ENCODE measurements at regions not wholly inside any gene's neighbourhood (a gene's known extent, or its start where the extent isn't known, plus 50 kb on each side); places are given as distances from the start of the nearest gene placed in this dataset.

DNA sequence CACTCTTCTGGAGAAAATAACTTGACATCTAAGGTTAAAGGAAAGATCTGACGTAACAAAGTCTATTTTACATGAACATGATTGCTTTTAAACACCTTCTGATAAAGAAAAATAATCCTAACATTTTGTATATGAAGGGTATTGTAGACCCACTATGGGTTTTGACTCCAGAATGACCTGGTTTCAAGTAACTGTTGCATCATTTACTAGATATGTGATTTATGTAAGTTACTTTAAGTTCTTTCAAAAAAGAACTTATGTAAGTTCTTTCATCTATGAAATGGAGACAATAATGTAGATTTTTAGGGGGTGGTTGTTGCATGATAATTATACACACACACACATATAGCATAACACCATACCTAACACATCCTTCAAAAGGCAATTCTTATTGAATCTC lies 147.6 kb upstream of the MIR17HG start:
- no peak for DNase-seq

DNA sequence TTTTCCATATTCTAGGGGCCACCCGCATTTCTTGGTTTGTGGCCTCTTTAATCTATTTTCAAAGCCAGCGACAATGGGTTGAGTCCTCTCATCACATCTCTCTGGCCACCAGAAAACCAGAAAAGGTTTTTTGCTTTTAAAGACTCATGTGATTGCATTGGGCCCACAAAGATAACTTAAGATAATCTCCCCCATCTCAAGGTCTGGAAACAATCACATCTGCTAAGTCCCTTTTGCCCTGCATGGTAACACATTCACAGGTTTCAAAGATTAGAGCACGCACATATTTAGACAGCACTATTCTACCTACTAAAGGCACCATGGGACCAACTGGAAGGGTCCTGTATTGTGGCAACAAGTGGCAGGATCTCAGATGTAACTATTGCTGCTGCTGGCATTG lies 147.0 kb upstream of the MIR17HG start:
- DNase-seq: no peak

DNA sequence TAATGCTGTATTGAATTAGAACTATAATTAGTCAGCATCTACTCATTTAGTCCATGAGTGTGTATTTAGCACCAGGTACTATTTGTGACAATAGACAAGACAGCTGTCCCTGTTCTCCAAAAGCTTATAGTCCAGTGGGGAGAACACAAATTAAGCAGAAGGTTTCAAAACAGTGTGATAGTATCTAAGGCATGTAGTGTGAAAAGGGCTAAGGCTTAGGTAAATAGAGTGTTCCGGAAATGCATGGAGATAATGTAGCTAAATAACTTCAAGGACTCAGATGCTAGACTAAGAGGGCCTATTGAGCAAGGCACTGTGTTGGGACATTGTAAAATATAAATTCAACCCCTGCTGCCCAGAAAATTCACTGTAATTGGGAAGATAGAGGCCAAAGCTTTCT lies 144.1 kb upstream of the MIR17HG start:
- DNase-seq: no peak

DNA sequence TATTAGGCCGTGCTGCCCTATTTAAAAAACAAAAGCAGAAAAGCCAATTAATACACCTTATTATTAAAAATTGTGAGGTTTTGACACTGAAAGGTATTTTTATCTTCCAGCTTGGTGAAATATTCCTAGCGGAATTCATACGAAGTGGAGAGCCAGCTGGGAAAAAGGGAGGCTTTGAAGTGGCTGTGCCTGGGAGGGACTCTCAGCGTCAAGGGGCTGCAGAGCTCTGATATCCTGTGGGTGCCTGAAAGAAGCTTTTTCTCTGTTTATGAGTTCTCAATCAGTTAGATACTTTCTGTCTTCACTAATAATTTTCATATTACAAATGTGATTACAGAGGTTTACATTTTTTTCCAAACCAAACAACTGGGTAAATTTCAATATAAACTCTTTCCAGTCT lies 140.2 kb upstream of the MIR17HG start:
- no peak for DNase-seq

DNA sequence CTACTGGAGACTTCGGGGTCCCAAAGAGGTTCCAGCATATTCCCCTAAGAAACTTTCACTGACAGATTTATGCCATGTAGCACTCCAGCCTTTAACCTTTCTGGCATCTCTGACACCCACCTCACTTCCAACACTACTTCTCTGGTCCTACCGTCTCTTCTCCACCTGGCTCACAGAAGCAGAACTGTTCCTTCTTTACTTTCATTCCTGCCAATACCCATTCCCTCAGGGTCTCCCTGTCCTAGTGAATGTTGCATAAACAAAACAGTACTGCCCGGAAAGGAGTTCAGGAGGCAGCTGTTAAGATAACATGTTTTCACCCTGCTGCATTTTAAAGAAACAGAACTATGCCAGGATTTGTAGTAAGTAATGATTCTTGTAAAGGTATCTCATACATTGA lies 136.0 kb upstream of the MIR17HG start:
- no peak for DNase-seq

DNA sequence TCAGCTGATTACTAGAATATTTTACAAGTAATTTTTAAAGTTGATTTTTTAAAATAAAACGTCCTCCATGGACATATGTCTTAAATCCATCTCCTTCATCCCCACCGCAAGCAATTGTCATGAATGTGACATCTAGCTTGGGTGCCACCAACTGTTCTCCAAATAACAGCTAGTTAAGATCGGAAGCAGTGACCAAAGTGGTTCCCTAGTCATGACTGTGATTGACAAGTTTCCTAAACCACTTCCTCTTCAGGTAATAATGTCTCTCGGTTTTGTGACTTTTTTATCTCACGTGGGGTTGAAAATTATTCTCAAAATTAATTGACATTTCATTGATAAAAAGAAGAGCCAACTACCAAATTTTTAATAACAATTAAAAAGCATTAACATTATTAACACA lies 135.3 kb upstream of the MIR17HG start:
- no peak for DNase-seq

DNA sequence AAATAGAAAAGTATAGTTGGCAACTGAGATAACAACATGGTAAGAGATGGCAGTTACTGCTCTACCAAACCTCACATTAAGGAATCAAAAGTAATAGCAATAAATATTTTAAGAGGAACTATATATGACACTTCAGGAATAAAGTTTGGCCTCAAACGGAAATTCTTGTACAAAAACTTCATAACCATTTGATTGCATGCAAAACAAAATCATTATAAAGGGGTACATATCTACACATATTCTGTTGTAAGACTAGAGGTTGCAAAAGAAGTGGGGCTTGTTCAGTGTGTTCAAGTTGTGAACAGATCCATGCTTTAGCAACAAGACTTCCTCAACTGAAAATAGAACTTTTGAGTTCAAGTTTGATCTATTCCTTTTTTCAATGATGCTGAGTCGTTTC lies 133.5 kb upstream of the MIR17HG start:
- no peak for DNase-seq

DNA sequence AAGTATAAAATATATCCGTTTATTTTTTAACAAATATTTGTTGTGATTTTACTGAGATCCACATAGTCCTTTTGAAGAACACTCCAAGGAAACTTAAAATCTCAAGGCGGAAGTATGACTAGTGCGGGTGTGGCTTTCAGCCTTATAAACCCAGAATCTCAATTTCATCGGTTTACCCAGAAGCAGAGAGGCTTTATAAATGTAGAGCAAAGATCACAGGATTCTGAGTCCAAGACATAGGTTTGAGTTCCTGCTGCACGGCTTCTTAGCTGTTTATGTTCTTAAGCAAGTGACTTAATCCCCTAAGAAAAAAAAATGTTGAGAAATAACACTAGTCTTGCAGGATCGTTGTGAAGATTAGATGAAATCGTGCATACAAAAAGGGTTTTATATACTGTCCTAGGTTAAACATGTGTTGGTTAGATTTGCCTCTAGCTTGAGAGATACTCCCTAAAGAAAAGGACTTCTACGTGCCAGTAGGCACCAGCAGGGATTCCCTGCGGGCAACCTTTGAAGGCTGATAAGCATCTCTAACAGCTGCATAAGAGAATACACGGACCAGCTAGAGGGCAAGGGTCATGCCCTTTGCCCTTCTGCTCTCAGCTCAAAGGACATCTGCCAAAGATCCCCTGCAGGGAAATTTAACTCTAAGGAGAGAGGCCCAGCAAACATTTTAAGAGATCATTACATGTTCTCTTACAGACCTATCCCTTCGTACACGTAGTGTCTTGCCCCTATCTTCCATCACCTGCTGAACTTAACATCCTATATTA lies 130.4 kb upstream of the MIR17HG start:
- DNase-seq: no peak

DNA sequence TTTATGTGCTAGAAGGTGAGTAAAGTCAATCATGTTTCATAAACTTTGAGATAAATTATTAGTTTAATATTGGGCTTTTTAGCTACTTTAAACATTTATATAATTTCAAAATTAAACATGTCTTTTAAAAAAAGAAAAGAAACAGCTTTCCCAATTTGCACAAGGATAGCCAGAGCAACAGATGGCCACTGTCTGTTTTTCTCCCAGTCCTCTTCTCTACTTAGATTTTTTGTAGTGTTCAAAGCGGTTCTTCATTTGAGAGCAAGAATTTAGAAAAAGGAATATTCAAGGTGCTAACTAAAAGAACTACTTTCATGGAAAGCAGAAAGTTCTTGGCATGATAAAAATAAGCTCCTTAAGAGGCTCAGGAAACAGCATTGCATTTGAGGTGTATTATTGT lies 128.3 kb upstream of the MIR17HG start:
- DNase-seq: no peak

DNA sequence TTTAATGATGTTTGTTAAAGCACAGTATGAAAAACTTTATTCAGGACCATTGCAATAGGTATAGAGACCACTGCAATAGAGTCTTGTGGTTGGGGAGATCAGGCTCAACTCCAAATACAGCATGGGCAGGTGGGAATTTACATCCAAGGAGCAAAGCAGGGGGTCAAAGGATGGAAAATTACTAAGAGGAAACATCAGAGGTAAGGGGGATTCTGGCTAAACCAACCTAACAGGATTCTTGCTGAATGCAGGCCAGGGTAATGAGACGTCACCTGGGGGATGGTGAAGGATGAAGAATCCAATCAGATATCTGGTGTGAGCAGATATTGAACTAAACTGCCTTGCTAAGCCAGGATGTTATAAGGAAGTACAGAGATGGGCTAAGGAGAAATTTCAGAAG lies 126.6 kb upstream of the MIR17HG start:
- DNase-seq: no peak

DNA sequence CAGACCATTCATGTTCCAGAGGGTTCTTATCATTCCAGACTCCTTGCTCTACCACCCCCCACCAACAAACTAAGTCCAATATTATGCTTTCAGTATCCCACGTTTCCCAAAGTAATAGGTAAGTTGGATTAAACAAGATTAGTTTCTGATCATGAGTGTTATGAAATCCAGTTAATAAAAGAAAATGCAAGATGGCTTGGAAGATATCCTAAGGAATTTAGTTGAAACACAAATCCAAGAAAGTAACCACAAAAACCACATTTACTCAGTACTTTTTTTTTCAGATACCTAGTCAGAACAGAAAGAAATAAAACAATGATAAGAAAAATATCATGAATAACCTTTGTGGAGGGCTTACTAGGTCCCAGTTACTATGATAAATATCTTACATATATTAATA lies 119.4 kb upstream of the MIR17HG start:
- no peak for DNase-seq

DNA sequence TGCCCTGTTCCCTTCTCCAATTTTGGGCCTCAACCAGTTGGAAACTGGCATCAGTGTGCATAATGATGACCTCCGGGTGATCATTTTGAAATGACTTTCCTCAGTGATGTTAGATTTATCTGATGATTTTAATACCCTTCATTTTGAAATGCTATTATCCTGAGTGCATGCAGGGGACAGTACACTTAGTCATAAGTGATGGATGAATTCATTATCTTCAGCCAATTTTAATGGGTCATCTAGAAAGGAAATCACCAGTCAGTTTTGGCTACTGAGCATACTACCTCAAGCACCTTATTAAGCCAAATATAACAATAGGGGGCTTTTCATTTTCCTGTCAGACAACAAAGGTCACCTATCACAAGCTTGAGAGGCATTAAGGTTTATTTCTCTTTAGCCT lies 118.5 kb upstream of the MIR17HG start:
- no peak for DNase-seq

DNA sequence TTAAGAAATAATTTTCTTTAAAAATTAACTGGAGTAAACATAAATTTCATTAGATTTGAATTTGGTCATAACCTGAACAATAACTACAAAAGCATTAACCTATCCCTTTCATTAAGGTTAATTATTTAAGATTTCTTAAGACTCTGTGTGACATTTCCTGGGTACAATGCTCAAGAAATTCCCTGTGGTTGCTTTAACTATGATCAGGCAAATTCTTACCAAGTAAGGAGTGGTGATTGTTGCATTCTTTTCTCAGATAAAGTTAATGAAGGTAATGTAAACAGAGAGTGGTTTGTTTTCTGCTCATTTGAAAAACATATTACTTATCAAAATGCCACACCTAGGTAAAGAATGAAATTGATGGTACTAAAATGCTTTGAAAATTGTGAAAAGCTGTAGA lies 114.8 kb upstream of the MIR17HG start:
- DNase-seq: no peak

DNA sequence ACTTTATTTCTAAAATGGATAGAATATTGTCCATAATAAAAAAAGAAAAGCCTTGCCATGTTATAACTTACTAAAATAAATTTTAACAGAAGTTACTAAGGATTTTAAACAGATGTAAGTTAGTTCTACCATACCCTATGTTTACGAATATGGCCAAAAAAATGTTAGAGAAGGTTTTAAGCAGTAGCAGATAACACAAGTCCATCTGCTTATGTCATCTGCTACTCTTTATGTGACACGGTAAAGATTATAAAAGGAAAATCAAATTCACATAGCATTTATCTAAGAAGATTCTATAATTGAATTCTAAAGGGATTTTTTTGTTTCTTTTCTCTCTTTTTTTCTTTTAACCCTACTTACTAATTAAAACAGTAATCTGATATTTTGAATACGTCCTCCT lies 114.2 kb upstream of the MIR17HG start:
- DNase-seq: no peak

DNA sequence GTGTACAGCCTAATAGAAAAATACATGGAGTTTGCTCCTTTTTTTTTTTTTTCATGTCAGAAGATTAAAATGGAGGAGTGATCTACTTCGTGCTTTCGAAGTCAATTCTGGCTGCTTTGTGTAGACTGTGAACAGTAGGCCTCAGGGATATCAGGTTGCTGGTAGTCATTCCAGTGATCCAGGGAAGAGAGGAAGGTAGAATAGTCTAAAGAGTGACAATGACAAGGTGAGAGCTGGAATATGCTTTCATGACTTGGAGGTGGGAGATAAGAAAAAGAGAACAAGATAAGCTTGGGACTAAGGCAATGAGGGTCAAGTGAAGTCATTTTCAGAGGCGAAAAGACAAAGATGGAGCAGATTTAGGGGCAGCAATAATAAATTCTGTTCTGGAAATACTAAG lies 111.3 kb upstream of the MIR17HG start:
- no peak for DNase-seq

DNA sequence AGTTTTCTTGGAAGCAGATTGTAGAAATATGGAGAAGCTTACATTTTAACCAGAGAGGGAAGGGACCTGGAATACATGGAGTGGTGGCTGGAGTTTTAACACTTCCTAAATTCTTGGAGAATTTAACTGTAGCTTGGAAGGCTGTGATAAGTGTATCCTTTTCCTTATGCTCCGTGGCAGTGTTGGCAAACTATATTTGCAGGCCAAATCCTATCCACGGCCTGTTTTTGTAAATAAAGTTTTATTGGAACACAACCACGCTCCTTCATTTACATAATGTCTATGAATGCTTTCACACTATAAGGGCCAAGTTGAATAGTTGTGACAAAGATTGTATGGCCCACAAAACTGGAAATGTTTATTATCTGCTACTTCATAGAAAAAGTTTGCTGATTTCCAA lies 110.6 kb upstream of the MIR17HG start:
- DNase-seq: no peak

DNA sequence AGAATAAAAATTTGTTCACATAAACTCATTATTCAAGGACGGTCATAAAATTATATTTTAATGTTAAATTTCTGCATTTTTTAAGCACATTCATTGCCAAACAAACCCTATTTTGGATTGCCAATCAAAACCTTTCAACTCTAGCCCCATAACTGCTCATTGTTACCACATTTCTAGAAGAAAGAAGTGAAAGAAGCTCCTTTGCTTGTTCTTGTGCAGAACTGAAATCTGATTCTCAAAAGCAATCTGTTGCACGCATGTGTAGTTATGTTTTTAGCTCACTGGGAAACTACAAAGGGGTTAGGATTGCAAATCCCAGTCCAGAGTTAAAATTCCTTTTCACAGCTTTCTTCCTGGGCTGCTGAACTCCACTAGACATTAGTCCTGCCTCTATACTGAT lies 109.5 kb upstream of the MIR17HG start:
- no peak for DNase-seq

DNA sequence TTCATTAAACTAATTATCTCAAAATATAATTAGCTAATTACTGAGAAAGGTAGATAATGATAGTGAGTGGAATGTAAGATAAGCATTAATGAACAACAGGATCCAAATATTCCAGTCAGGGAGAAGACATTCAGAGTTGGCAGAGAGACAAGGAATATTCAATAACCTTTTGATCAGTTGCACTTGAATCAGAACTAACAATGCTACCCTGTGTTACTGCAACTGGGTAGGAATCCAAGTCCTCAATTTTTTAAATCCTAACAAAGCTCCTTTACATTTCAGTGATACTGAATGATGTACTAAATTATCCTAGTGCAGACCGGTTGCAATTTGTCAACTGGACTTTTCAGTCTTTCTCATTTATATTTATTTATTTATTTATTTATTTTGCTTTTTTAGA lies 107.1 kb upstream of the MIR17HG start:
- DNase-seq: no peak

DNA sequence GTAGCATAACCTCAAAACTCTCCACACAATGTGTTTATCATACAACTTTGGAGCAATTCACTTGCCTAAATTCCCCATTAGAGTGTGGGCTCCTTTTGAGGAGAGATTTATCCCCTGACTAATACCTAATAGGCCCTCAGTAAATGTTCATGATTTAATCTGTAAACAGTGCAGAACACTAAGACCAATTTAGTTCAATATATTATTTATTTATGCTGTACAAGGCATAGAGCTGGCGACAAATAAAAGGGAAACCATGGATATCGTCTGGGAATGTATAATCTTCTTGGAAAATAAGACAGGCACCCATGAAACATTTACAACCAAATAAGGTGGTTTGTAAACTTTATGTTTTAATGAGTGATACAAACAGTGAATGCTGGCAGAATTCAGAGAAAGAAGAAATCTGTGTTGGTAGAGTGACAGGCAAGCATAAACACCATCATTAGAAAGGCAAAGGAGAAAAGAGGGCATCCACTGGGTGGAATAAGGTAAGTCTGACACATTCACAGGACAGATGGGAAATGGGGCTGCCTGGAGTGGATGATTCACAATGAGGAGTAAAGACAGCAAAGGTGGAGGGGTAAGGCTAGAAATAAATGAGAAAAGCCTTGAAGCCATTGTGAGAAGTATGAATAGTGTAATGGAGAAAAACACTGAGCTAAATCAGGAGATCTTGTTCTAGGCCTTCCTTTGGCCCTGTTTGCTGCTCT lies 106.1 kb upstream of the MIR17HG start:
- no peak for DNase-seq

DNA sequence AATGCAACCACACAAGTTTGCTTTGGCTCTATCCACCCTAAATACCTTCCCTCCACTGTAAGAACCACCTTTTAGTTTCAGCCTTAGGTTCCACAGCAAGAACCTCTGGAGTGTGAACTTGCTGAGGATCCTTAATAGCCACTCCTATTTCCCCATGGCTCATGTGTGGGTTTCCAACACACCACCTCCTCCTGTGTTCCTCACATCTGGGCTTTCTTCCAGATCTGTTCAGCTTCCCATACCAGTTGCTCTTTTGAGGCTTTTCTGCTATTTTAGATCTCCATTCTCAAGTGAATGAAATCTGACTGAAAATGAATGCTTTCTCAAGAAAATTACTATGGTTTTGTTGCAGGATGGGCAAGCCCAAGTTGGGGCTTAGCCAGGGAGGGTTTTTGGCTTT lies 104.8 kb upstream of the MIR17HG start:
- DNase-seq: no peak

DNA sequence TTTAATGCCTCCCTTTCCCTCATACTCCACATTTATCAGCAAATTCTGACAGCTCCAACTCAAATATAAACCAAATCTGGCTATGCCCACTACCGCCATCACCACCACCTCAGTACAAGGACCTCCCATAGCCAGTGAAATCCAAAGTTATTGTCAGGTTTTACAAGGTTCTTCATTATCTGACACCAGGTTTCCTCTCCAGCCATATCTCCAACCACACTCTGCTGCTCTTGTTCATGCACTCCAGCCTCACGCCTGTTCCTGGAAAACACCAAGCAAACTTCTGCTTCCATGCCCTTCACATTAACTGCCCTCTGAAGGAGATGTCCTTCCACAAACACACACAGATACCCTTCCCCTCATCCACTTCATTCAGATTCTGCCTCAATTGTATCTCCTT lies 102.2 kb upstream of the MIR17HG start:
- no peak for DNase-seq

DNA sequence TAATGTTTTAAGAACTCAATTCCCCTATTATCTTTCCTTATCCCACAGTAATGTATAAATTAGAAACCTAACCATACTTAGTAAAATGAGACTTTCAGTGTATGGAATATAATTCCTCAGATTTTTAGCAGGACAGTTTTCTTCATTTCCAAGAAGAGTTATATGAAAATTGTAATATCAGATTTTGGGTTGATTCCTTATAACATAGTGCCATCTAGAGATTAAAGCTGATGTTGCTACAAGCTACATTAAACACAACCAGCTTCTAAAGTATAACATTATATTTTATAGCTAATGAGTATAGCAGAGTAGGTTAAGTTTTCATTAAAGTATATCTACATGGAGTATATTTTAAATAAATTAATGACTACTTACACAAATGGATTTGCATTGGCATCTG lies 99.7 kb upstream of the MIR17HG start:
- DNase-seq: no peak

DNA sequence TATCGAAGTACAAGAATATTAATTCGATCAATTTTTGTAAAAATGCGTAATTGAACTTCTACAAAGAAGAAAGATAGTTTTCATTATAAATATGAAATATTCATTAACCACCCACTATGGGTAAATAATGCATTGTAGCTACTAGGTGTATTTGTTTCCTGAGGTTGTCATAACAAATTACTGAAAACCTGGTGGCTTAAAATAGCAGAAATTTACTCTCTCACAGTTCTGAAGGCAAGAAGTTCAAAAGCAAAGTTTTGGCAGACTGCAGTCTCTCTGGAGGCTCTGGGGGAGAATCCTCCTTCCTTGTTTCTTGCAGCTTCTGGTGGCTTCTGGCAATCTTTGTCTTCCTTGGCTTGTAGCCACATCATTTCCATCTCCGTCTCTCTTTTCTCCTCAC lies 99.2 kb upstream of the MIR17HG start:
- DNase-seq: no peak

DNA sequence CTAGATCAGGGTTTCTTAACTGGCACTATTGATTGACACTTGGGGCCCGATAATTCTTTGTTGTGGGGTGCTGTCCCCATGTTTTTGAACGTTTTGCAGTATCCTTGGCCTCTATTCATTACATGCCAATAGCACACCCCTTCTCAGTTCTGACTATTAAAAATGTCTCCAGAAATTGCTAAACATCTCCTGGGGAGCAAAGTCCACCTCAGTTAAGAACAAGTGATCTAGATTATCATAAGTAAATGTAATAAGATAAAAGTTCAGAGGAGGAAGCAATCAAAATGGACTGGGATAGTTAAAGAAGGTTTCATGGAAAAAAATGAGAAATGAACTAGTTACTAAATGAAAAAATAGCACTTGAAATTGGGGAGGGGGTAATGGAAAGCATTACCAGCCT lies 98.1 kb upstream of the MIR17HG start:
- DNase-seq: no peak

DNA sequence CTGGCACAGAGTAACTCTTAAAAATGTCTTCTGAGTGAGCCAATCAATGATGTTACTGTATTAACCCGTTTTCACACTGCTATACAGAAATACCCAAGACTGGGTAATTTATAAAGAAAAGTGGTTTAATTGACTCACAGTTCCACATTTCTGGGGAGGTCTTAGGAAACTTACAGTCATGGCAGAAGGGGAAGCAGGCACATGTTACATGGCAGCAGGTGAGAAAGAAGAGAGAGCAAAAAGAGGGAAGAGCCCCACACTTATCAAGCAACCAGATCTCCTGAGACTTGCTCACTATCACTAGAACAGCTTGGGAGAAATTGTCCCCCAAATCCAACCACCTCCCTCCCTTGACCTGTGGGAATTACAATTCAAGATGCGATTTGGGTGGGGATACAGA lies 97.6 kb upstream of the MIR17HG start:
- no peak for DNase-seq
